ENCODE measurements at regions not wholly inside any gene's neighbourhood (a gene's known extent, or its start where the extent isn't known, plus 50 kb on each side); places are given as distances from the start of the nearest gene placed in this dataset.

- no peak overlapping the region for H3K9ac ChIP-seq (ENCODE audit: low read length)
- H3K36me3 ChIP-seq (ENCODE audit: control insufficient read depth, insufficient read depth, low read length), result no peaks in the 10 kb centered on the region
- no peaks in the 10 kb centered on the region for H3K9me3 ChIP-seq (ENCODE audit: control insufficient read depth, insufficient read depth, low read depth, low read length)
- no peaks in the 10 kb centered on the region for H3K27me3 ChIP-seq (ENCODE audit: control insufficient read depth, insufficient read depth, low read length)
- H3K4me3 ChIP-seq (ENCODE audit: low read depth, low read length), result no peak overlapping the region
- H3K4me1 ChIP-seq (ENCODE audit: control insufficient read depth, insufficient read depth, low read length), result no peaks in the 10 kb centered on the region
- H3K27ac ChIP-seq (ENCODE audit: low read depth, low read length), result no peak overlapping the region
These were observed 494.6 kb downstream of the GADD45G start for GRCh38 chr9:90099262-90099963.

DNA sequence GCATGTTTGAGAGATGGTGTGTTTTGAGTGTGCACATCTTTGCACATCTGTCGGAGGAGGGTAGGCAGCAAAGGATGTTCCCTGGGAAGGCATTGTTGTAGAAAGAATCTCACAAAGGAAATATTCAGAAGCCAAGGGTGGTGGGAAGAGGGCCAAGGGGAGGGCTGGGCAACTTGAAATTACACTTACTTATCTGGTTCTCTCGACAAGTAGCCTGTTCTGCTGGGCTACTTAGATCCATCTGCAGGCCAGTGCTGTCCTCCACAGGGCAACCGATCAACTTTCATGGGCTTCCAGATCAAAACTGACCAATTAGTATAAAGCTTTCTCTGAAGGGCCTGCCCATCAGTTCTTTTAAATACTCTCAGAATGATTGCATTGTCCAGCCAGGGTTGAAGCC is 495.2 kb downstream of the GADD45G start:
- Histone ChIP-seq H3K4me3 (ENCODE audit: low read depth, low read length) (no peak overlapping the region), H3K27ac (ENCODE audit: low read depth, low read length) (no peak overlapping the region), H3K9me3 (ENCODE audit: control insufficient read depth, insufficient read depth, low read depth, low read length) (no peaks in the 10 kb centered on the region), H3K9ac (ENCODE audit: low read length) (no peak overlapping the region), H3K27me3 (ENCODE audit: control insufficient read depth, insufficient read depth, low read length) (no peaks in the 10 kb centered on the region), H3K4me1 (ENCODE audit: control insufficient read depth, insufficient read depth, low read length) (no peaks in the 10 kb centered on the region), H3K36me3 (ENCODE audit: control insufficient read depth, insufficient read depth, low read length) (no peaks in the 10 kb centered on the region)

GRCh38 chr9:90102292-90102901 is 497.6 kb downstream of the GADD45G start:
- Histone ChIP-seq H3K36me3 (ENCODE audit: control insufficient read depth, insufficient read depth, low read length) (no peaks in the 10 kb centered on the region), H3K27me3 (ENCODE audit: control insufficient read depth, insufficient read depth, low read length) (no peaks in the 10 kb centered on the region), H3K4me3 (ENCODE audit: low read depth, low read length) (no peak overlapping the region), H3K9ac (ENCODE audit: low read length) (no peak overlapping the region), H3K4me1 (ENCODE audit: control insufficient read depth, insufficient read depth, low read length) (no peaks in the 10 kb centered on the region), H3K27ac (ENCODE audit: low read depth, low read length) (no peak overlapping the region), H3K9me3 (ENCODE audit: control insufficient read depth, insufficient read depth, low read depth, low read length) (no peaks in the 10 kb centered on the region)

DNA sequence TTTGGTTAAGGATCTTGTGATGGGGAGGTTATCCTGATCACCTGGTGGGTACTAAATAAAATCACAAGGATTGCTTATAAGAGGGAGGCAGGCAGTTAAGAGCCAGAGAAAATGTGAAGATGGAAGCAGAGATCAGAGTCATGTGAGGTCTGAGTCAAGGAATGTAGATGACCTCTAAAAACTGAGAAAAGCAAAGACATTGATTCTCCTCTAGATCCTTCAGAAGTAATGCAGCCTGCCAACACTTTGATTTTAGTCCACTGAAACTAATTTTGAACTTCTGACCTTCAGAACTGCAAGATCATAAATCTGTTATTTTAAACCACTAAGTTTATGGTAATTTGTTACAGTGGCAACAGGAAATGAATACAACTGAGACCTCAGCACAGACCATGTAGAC is 499.0 kb downstream of the GADD45G start:
- Histone ChIP-seq H3K4me3 (ENCODE audit: low read depth, low read length) (no peak overlapping the region), H3K4me1 (ENCODE audit: control insufficient read depth, insufficient read depth, low read length) (no peaks in the 10 kb centered on the region), H3K9ac (ENCODE audit: low read length) (no peak overlapping the region), H3K27me3 (ENCODE audit: control insufficient read depth, insufficient read depth, low read length) (no peaks in the 10 kb centered on the region), H3K9me3 (ENCODE audit: control insufficient read depth, insufficient read depth, low read depth, low read length) (no peaks in the 10 kb centered on the region), H3K27ac (ENCODE audit: low read depth, low read length) (no peak overlapping the region), H3K36me3 (ENCODE audit: control insufficient read depth, insufficient read depth, low read length) (no peaks in the 10 kb centered on the region)

- Histone ChIP-seq H3K27me3 (ENCODE audit: control insufficient read depth, insufficient read depth, low read length) (no peaks in the 10 kb centered on the region), H3K9ac (ENCODE audit: low read length) (no peak overlapping the region), H3K4me1 (ENCODE audit: control insufficient read depth, insufficient read depth, low read length) (no peaks in the 10 kb centered on the region), H3K9me3 (ENCODE audit: control insufficient read depth, insufficient read depth, low read depth, low read length) (no peaks in the 10 kb centered on the region), H3K4me3 (ENCODE audit: low read depth, low read length) (no peak overlapping the region), H3K27ac (ENCODE audit: low read depth, low read length) (no peak overlapping the region), H3K36me3 (ENCODE audit: control insufficient read depth, insufficient read depth, low read length) (no peaks in the 10 kb centered on the region)
These were observed 501.0 kb downstream of the GADD45G start for GRCh38 chr9:90105773-90106172.

- Histone ChIP-seq H3K4me1 (ENCODE audit: control insufficient read depth, insufficient read depth, low read length) (no peaks in the 10 kb centered on the region), H3K9ac (ENCODE audit: low read length) (no peak overlapping the region), H3K27me3 (ENCODE audit: control insufficient read depth, insufficient read depth, low read length) (no peaks in the 10 kb centered on the region), H3K27ac (ENCODE audit: low read depth, low read length) (no peak overlapping the region), H3K4me3 (ENCODE audit: low read depth, low read length) (no peak overlapping the region), H3K9me3 (ENCODE audit: control insufficient read depth, insufficient read depth, low read depth, low read length) (no peaks in the 10 kb centered on the region), H3K36me3 (ENCODE audit: control insufficient read depth, insufficient read depth, low read length) (no peaks in the 10 kb centered on the region)
These were observed 502.4 kb downstream of the GADD45G start for GRCh38 chr9:90107040-90107725.

DNA sequence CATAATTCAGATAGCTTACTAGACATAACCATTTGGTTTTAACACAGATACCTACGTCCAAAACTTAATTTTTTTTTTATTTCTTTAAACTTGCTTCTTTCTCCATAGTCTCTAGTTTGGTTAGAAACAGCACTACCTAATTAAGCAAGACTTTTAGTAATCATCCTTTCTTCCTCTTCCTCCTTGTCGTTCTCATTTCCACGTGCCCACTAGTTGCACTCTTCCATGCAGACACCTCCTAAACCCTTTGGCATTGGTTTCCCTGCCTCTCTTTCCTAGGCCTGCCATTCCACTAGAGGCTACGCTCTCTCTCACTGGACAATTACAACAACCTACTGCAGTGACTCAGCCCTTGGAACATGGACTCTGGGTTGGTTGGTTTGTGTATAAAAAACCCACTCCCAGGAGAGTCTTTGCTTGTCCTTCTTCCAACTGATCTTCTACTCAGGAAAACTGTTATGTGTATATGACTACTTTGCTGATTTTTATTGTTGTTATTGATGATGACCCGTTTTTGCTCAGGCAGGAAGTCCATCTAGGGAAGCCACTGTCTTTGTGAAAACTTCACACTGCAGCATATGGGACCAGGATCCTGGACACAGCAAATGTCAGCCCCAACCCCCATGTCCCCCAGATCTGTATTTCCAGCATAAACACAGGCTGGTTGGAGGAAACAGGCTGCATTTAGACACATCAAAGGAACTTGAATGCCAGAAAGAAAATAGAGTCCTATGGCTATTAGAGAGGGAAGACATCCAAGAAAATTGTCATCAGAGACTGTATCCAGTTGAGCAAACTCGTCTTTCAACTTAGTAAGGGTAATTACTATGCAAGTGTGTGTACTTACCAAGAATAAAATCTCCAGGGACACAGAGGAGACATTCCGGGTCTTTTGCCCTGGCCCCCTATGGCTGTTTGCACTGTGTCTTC is 503.2 kb downstream of the GADD45G start:
- Histone ChIP-seq H3K27ac (ENCODE audit: low read depth, low read length) (no peak overlapping the region), H3K4me1 (ENCODE audit: control insufficient read depth, insufficient read depth, low read length) (no peaks in the 10 kb centered on the region), H3K27me3 (ENCODE audit: control insufficient read depth, insufficient read depth, low read length) (no peaks in the 10 kb centered on the region)

DNA sequence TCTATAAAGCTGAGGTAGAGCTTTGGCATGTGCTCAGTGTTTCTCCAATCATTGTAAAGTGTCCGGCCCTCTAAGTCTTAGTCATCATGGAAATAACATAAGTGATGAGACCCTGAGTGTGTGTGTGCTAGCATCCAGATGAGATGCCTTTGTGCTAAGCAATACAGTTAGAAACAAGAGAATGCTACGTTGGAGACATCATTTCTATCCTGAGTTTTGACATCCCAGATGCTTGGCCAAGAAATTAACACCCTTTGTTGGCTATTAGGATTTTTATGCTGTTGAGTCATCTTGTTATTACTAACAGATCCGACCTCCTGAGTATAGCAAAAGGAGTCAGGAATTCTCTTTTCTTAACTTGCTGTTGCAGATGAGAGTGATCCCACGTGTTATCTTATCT is 508.0 kb downstream of the GADD45G start:
- Histone ChIP-seq H3K4me3 (ENCODE audit: low read depth, low read length) (no peak overlapping the region), H3K9me3 (ENCODE audit: control insufficient read depth, insufficient read depth, low read depth, low read length) (no peaks in the 10 kb centered on the region), H3K9ac (ENCODE audit: low read length) (no peak overlapping the region), H3K36me3 (ENCODE audit: control insufficient read depth, insufficient read depth, low read length) (no peaks in the 10 kb centered on the region), H3K4me1 (ENCODE audit: control insufficient read depth, insufficient read depth, low read length) (no peaks in the 10 kb centered on the region), H3K27ac (ENCODE audit: low read depth, low read length) (no peak overlapping the region), H3K27me3 (ENCODE audit: control insufficient read depth, insufficient read depth, low read length) (no peaks in the 10 kb centered on the region)

More for the DNA sequence above, 503.2 kb downstream of the GADD45G start:
- Histone ChIP-seq H3K36me3 (ENCODE audit: control insufficient read depth, insufficient read depth, low read length) (no peaks in the 10 kb centered on the region), H3K9ac (ENCODE audit: low read length) (no peak overlapping the region), H3K9me3 (ENCODE audit: control insufficient read depth, insufficient read depth, low read depth, low read length) (no peaks in the 10 kb centered on the region), H3K4me3 (ENCODE audit: low read depth, low read length) (no peak overlapping the region)

DNA sequence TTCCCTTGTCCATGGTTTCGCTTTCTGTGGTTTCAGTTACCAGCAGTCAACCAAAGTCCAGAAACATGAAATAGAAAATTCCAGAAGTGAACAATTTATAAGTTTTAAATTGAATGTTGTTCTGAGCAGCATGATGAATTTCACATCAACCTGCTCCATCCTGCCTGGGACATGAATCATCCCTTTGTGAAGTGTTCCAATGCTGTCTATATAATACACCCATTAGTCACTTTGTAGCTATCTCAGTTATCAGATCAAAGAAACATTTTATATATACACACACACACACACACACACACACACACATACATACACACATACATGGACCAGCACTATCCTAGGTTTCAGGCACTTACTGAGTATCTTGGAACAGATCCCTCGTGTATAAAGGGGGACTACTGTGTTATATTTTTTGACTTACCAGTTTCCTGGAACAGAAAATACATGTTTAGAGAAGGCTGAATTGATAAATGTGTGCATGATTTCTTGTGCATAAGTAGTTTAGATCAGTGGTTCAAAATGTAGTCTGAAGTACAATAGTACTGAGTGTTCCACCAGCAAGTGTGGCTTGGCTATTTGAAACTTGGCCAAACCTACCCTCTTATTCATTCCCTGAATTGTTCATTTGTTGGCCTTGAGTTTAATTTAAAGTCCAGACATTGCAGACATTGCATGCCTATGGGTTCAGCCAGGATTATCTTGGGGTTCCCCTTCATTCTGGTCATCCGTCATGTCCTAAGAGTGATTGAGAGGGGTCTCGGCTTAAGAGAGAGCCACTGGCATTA is 510.0 kb downstream of the GADD45G start:
- no peak overlapping the region for H3K9ac ChIP-seq (ENCODE audit: low read length)
- H3K9me3 ChIP-seq (ENCODE audit: control insufficient read depth, insufficient read depth, low read depth, low read length), result no peaks in the 10 kb centered on the region
- H3K36me3 ChIP-seq (ENCODE audit: control insufficient read depth, insufficient read depth, low read length), result no peaks in the 10 kb centered on the region
- no peaks in the 10 kb centered on the region for H3K4me1 ChIP-seq (ENCODE audit: control insufficient read depth, insufficient read depth, low read length)
- H3K27ac ChIP-seq (ENCODE audit: low read depth, low read length), result no peak overlapping the region
- H3K4me3 ChIP-seq (ENCODE audit: low read depth, low read length), result no peak overlapping the region
- H3K27me3 ChIP-seq (ENCODE audit: control insufficient read depth, insufficient read depth, low read length), result no peaks in the 10 kb centered on the region

DNA sequence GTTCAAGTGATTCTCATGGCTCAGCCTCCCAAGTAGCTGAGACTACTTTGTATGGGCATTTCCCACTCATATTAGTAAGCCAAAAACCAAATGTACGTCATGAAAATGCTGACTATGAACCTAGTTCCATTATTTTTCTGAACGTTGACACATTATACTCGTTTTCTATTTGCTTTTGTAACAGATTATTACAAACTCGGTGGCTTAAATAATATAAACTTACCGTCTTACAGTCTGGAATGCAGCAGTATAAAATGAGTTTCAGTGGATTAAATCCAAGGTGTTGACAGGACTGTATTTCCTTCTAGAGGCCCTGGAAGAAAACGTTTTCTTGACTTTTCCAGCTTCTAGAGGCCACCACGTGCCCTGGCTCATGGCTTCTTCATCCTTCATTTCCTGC is 517.0 kb downstream of the GADD45G start:
- Histone ChIP-seq H3K9me3 (ENCODE audit: control insufficient read depth, insufficient read depth, low read depth, low read length) (peaks cover 2% of the 10 kb centered on the region; the same call in 1 of the 2 replicates), H3K9ac (ENCODE audit: low read length) (no peak overlapping the region), H3K4me3 (ENCODE audit: low read depth, low read length) (no peak overlapping the region), H3K27me3 (ENCODE audit: control insufficient read depth, insufficient read depth, low read length) (no peaks in the 10 kb centered on the region), H3K27ac (ENCODE audit: low read depth, low read length) (no peak overlapping the region), H3K36me3 (ENCODE audit: control insufficient read depth, insufficient read depth, low read length) (no peaks in the 10 kb centered on the region), H3K4me1 (ENCODE audit: control insufficient read depth, insufficient read depth, low read length) (no peaks in the 10 kb centered on the region)

All from HUES6 (cell line).